ENCODE measurements at regions not wholly inside any gene's neighbourhood (a gene's known extent, or its start where the extent isn't known, plus 50 kb on each side); places are given as distances from the start of the nearest gene placed in this dataset.

DNA sequence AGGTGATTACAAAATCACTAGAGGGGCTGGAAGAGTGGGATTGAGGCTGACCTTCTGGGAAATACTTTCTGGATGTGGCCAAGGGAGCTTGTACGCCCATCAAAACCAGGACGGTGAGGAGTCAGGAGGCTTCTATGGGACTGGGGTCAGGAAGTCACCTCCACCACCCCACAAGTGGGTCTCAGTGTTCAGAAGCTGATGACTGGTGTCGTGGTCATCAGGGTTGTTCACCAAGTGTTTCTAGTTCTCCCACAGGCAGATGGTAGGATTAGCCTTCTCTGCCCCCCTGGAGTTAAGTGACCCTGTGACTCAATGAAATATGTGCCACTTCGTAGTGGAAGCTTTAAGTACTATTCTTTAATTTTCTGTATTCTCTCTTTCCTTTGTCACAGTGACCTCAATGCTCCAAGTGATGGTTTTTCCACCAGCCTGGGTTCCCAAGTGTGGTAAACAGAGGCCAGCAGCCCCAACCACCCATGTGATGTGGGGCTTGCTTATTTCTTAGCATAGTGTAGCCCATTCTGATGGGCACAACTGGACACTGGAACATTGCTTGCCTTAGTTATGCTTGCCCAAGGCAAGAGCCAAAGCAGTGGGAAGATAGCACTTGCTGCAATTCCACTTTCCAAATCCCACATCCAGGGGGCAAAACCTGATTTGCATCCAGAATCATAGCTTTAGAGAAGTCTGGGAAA, 258.8 kb downstream of the CYP26B1 start:
- no peak for DNase-seq

- no peak for DNase-seq
Measured at GRCh38 chr2:71887196-71887595, 260.5 kb downstream of the CYP26B1 start.

DNA sequence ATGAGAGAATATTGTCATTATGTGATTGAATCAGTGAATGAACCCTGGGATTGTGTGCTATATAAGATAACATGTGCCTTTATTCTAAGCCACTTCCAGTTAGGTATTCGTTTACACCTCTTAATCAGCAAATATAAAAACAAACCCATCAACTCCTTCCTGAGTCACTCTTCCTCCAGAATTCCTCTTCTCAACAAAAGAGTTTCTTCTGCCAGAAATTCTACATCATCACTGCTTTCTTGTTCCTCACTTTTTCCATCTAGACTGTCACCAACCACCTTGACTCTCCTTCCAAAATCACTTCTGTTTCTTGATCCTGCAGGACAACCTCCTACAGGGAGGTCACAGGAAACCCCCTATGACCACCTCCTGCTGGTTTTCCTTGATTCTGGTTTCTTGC, 261.4 kb downstream of the CYP26B1 start:
- DNase-seq, result no peak

DNA sequence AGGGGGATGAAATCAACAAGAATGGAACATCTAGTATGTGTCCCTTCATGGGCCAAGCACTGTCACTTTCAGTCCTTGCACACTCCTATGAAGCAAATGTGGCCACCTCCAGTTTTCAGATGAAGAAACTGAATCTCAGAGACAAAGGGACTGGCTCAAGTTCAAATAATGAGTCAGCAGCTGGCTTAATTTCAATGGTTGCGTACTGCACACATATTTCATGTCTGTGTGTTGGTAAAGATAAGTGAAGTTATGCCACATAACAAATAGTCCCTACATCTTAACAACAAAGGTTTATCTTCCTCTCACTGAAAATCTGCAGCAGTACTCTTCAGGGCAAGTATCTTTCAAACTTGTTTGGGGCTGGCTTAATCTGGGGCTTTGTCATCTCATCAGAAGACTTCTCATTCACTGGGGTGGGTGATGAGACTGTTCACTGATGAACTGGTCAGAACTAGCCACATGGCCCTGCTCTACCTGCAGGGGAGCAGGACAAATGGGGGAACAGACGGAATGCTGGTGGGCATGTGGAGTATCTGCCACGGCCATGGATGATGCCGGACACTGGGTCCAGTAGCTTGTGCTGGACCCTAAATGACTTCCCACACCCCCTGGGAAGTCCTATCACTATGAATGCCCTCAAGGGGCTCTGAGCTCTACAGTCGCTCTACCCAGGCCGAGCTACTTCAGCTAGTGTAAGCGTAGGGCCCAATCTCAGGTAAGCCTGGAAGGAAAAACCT, 263.2 kb downstream of the CYP26B1 start:
- no peak for DNase-seq

DNA sequence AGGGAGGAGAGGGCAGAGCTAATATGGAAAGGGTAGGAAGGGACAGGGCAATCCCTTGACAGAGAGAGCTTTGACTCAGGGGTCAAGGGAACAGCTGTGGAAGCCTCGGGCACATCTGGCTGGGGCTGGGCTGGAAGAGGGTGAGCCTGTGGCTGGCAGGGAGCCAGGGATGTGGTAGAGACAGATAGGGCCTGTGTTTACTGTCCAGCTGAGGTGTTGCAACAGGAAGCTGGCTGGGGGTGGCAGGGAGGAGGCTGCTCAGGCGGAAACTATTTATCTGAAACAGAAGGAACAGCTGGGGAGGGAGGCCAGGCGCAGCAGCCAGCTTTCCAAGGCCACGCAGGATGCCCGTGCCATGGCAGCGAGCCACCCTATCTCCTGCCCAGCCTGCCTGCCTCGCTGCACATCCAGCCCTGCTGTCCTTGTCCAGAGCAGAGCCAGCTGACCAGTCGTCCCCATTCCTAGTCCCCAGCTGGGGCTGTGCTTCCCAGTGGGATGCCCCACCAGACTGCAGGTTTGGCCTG, 264.7 kb downstream of the CYP26B1 start:
- peak; percentile 18 to 40 (median 33) for DNase-seq

GRCh38 chr2:71882236-71882946, 265.3 kb downstream of the CYP26B1 start:
- no peak for DNase-seq

- DNase-seq, result no peak
Measured at GRCh38 chr2:71880846-71881610, 266.6 kb downstream of the CYP26B1 start.

GRCh38 chr2:71880287-71880686, 267.4 kb downstream of the CYP26B1 start:
- DNase-seq, result no peak

- DNase-seq, result no peak
Measured at GRCh38 chr2:71879509-71880184, 268.0 kb downstream of the CYP26B1 start.

DNA sequence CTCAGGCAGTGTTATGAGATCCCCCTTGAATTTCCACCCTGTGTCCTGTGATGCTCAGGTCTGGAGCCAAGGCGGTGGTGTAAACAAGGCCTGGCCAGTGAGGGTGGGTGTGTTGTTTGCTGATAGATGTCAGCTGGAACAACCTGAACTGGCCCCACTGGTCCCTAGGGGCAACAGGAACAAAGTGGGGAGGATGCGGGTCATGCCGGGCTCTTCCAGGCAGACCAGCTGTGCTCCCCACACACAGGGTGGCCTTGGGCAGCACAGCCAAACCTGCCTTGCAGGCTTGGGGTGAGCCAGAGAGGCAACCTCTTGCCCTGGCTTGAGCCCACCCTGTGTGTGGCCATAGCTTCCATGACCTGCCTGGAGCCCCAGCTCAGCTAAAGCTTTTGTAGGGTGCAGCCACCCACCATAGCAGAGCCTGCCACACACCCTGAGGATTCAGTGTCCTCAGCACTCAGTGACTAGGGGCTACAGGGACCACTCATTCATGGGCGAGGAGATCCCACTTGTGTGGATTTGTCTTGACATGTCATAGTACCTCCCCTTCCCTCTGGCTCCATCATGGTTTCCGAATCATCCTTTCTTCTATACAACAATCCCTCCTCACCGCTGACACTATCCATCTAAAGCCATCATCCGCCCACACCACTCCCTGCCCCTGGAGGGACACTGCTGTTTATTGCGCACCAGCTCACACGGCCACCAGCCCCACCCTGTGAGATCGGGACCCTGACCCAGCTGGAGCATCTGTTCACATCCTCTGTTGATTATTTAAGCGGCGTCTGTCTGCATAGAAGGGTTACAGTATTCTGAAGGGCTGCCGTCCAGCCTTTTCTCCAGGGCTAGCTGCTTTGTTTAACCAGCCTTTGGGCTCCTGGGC, 268.8 kb downstream of the CYP26B1 start:
- DNase-seq, result no peak

DNA sequence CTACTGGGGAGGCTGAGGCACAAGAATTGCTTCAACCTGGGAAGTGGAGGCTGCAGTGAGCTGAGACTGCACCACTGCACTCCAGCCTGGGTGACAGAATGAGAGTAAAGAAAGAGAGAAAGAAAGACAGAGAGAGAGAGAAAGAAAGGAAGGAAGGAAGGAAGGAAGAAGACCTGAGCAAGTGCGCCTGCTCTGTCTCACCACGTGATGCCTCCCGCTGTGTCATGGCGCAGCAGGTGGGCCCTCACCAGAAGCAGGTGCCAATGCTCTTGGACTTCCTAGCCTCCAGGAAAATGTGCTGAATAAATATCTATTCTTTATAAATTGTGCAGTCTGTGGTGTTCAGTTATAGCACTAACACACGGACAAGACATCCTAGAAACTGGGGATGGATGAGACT, 270.0 kb downstream of the CYP26B1 start:
- DNase-seq, result no peak

DNA sequence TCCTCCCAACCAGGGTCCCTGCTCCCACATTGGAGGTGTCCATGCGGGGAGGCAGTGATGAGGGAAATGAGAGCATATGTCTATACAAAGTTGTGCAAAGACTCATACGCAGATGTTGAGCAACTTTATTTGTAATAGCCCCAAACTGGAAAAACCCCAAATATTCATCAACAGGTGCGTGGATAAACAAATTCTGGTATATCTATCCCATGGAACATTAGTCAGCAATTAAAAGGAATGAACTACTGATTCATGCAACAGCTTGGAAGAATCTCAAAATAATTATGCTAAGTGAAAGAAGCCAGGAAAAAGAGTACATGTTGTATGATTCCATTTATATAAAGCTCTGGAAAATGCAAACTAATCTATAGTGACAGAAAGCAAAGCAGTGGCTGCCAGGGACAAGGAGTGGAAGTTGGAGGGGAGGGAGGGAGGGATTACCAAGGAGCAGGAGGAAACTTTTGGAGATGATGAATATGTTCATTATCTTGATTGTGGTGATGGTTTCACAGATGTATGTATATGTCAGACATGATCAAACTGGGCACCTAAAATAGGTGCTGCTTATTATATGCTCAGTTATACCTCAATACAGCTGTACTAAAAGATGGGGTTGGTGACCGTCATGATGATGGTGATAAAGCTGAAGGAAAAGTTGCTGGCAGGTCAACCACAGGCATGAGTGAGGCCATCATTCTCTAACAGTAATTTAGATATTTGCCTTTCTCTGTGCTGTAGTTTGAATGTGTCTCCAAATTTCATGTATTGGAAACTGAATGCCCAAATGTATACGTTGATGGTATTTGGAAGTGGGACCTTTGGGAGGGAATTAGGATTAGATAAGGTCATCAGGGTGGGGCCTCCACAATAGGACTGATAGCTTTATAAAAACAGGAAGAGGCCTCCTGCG, 270.9 kb downstream of the CYP26B1 start:
- no peak for DNase-seq

DNA sequence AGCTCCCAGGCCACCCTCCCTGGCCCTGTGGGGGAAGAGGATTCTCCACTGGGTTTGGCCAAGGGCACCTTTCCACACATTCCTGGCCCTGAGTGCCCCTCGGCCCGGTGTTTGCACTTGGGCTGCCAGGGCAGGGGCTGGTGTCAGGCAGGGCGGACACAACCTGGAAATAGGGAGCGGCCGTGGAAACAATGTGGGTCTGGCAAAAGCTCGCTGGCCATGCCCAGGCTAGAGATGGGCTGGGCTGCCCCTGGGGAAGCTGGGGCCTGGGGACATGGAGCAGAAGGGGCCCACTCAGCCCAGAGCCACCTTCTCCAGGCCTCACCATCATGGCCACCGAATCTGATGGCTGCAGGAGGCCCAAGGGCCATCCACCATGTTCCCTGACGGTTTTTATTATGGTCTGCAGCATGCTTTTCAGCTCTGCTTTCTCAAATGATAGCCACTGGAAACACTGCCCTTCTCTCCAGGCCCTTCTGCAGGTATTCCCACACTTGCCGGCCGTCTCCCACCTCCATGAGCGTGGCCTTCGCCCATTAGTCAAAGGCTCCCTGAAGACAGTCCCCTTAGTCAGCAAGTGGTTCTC, 275.1 kb downstream of the CYP26B1 start:
- no peak for DNase-seq

GRCh38 chr2:71865391-71865965, 282.2 kb downstream of the CYP26B1 start:
- DNase-seq, result no peak

DNA sequence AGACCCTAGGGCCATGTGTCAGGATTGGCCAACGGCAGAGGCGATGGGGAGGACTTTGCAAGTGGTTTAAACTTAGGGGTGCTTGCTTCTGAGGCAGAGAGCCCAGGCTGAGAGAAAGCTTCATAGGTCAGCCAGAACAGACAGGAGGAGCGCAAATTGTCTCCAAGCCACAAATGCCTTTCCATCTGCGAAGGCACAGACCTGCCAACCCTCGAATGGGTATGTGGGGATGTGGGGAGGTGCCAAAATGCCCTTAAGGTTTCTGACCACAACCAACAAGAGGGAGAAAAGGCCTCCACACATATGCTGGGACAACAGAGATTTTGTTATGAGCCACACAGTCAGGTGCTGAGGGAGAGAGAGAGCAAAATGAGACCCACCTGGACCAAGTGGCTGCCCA, 283.6 kb downstream of the CYP26B1 start:
- DNase-seq, result no peak

DNA sequence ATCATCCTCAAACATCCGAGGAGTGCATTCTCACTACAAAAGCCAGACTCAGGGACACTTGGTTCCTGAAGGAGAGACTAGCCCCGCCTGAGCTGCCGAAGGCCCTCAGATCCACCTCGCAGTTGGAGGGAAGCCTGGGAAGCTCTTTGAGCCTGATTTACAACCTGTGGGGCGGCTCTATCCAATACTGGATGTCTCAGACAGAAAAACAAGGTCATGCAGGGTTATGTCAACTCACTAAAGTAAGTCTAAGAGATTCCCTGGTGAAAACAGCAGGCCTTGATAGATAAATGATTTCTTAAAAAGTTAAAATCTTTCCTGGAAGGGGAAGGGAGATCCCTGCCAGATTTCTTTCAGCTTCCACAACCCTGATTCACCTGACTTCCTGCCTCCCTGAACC, 284.3 kb downstream of the CYP26B1 start:
- no peak for DNase-seq

DNA sequence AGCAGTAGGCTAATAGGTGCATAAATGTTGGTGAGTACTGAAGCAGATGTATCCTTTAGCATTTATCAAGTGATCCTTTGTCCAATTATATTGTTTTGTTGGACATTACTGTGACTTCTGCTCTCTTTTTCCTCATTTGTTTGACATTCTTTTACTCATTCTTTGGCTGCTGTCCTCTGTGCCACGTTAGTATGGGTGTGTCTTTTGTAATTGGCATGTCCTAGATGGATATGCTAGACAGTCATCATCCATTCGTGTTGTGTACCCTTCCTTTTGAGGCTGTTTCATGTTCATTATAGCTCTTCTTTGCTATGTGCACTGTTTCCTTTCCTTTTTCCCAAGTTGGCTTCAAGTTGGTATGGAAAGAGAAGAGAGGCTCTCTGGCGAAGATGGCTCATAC, 284.7 kb downstream of the CYP26B1 start:
- DNase-seq, result no peak

DNA sequence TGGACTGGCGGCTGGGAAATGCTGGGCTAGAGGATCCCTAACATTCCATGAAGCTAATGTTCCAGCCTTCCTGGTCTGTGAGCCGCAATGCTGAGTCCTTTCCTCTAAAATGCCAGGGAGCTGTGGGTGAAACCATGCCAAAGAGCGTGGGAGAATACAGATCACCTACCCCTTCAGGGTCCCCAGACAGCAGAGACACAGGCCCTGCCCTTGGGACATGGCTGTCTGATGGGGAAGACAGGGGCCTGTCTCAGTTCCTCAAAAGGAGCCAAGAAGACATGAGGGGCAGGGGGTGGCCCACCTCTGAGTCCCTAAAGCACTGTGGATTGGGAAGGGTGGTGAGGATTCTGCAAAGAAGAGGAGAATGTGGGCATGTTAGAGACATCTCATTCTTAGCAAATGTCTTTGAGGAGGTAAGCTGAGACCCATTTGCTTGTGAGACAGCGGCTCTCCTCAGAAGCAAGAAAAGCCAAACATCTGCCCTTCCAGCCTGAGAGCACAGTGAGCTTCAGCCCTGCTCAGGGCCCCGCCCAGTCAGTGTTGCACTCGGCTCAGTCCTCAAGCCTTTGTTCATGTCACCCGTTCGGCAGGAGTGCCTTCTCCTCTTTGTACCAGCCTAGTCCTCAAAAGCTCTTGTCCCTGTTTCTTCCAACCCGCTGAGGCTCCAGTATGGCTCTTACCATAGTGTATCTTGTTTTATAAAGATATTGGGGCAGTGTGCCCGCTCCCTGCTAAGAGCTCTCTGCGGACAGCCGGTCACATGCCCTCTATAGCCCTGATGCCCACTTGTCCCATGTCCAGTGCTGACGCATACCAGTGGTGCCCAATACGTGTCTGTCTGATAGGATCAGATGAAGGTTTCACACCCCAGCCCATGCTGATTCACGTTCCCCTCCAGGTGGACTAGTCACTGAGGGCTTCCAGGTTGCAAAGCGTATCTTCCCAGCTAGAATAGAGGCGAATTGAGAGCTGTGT, 286.2 kb downstream of the CYP26B1 start:
- no peak for DNase-seq

All from suppressor macrophage treated with lipopolysaccharide for 1 hour (primary cell).